SK-N-SH treated with all-trans-retinoic acid at 6 μM for 48 hours (cell line): ENCODE measurements at regions not wholly inside any gene's neighbourhood (a gene's known extent, or its start where the extent isn't known, plus 50 kb on each side); places are given as distances from the start of the nearest gene placed in this dataset.

Experiments
- ATAC-seq: fragments of 200-7000 bp; cut with Tn5 transposase; 3 replicates; pipeline ENCODE4 v1.9.1; 2020; ENCODE audit warnings: mild to moderate bottlenecking, moderate library complexity
- ARNTL ChIP-seq: fragments of 450-650 bp; formaldehyde crosslinking; IDR thresholded peaks from 2 replicates; pipeline ENCODE4 v1.5.0; 2020; ENCODE audit warnings: low read depth, mild to moderate bottlenecking, moderate library complexity, borderline replicate concordance
- BACH2 ChIP-seq: fragments of 250-450 bp; sonication (Bioruptor Pico); IDR thresholded peaks from 2 replicates; pipeline ENCODE4 v1.9.0; 2021; ENCODE audit warnings: mild to moderate bottlenecking, borderline replicate concordance
- CREB5 ChIP-seq: fragments of 250-450 bp; sonication (Bioruptor Pico); IDR thresholded peaks from 2 replicates; pipeline ENCODE4 v1.5.1; 2020; ENCODE audit warnings: low read depth, mild to moderate bottlenecking, moderate library complexity
- CSDC2 ChIP-seq: fragments of 250-450 bp; sonication (Bioruptor Pico); IDR thresholded peaks from 2 replicates; pipeline ENCODE4 v1.5.0; 2020; ENCODE audit warnings: mild to moderate bottlenecking, moderate library complexity
- CSRNP3 ChIP-seq: fragments of 250-450 bp; sonication (Bioruptor Pico); IDR thresholded peaks from 2 replicates; pipeline ENCODE4 v1.5.1; 2021; ENCODE audit warnings: mild to moderate bottlenecking, moderate library complexity
- ESRRG ChIP-seq: fragments of 250-450 bp; sonication (Bioruptor Pico); IDR thresholded peaks from 2 replicates; pipeline ENCODE4 v1.6.1; 2021; ENCODE audit warnings: mild to moderate bottlenecking
- GLIS3 ChIP-seq: fragments of 250-450 bp; sonication (Bioruptor Pico); IDR thresholded peaks from 2 replicates; pipeline ENCODE4 v1.5.0; 2020; ENCODE audit warnings: mild to moderate bottlenecking, moderate library complexity
- ISL1 ChIP-seq: fragments of 250-450 bp; sonication (Bioruptor Pico); IDR thresholded peaks from 2 replicates; pipeline ENCODE4 v2.1.2; 2022; ENCODE audit warnings: mild to moderate bottlenecking, moderate library complexity
- OSR1 ChIP-seq: fragments of 250-450 bp; sonication (Bioruptor Pico); IDR thresholded peaks from 2 replicates; pipeline ENCODE4 v1.8.0; 2022; ENCODE audit warnings: moderate library complexity, mild to moderate bottlenecking, inconsistent platforms
- PATZ1 ChIP-seq: fragments of 250-450 bp; sonication (Bioruptor Pico); IDR thresholded peaks from 2 replicates; pipeline ENCODE4 v1.8.0; 2020; ENCODE audit warnings: mild to moderate bottlenecking, moderate library complexity, borderline replicate concordance
- POU6F1 ChIP-seq: fragments of 250-450 bp; sonication (Bioruptor Pico); IDR thresholded peaks from 2 replicates; pipeline ENCODE4 v1.8.0; 2021; ENCODE audit warnings: low read depth, mild to moderate bottlenecking, moderate library complexity, borderline replicate concordance
- PPARA ChIP-seq: fragments of 250-450 bp; sonication (Bioruptor Pico); IDR thresholded peaks from 2 replicates; pipeline ENCODE4 v1.5.0; 2020; ENCODE audit warnings: mild to moderate bottlenecking, borderline replicate concordance
- RARB ChIP-seq: fragments of 250-450 bp; sonication (Bioruptor Pico); IDR thresholded peaks from 2 replicates; pipeline ENCODE4 v1.8.0; 2021; ENCODE audit warnings: mild to moderate bottlenecking, moderate library complexity
- SNAI2 ChIP-seq: fragments of 250-450 bp; sonication (Bioruptor Pico); IDR thresholded peaks from 2 replicates; pipeline ENCODE4 v1.5.0; 2020; ENCODE audit warnings: mild to moderate bottlenecking, moderate library complexity
- TCF4 ChIP-seq: fragments of 250-450 bp; sonication (Bioruptor Pico); IDR thresholded peaks from 2 replicates; pipeline ENCODE4 v1.8.0; 2021; ENCODE audit warnings: mild to moderate bottlenecking, moderate library complexity, borderline replicate concordance
- TOX ChIP-seq: fragments of 250-450 bp; sonication (Bioruptor Pico); IDR thresholded peaks from 2 replicates; pipeline ENCODE4 v1.8.0; 2021; ENCODE audit warnings: mild to moderate bottlenecking, moderate library complexity, borderline replicate concordance
- TSHZ2 ChIP-seq: fragments of 250-450 bp; sonication (Bioruptor Pico); IDR thresholded peaks from 2 replicates; pipeline ENCODE4 v1.5.0; 2020; ENCODE audit warnings: mild to moderate bottlenecking, moderate library complexity
- ZC3H10 ChIP-seq: fragments of 250-450 bp; sonication (Bioruptor Pico); IDR thresholded peaks from 2 replicates; pipeline ENCODE4 v1.5.1; 2021; ENCODE audit warnings: mild to moderate bottlenecking, moderate library complexity
- ZFP3 ChIP-seq: fragments of 250-450 bp; sonication (Bioruptor Pico); IDR thresholded peaks from 2 replicates; pipeline ENCODE4 v1.5.0; 2020; ENCODE audit warnings: mild to moderate bottlenecking, moderate library complexity
- ZFP30 ChIP-seq: fragments of 450-650 bp; formaldehyde crosslinking; IDR thresholded peaks from 2 replicates; pipeline ENCODE4 v1.5.0; 2022; ENCODE audit warnings: mild to moderate bottlenecking, moderate library complexity
- ZNF565 ChIP-seq: fragments of 450-650 bp; formaldehyde crosslinking; conservative IDR thresholded peaks from 2 replicates; pipeline ENCODE4 v1.5.0; 2020; ENCODE audit warnings: low read depth, mild to moderate bottlenecking, moderate library complexity
- ZNF8 ChIP-seq: fragments of 450-650 bp; formaldehyde crosslinking; IDR thresholded peaks from 2 replicates; pipeline ENCODE4 v1.5.0; 2020; ENCODE audit warnings: mild to moderate bottlenecking, moderate library complexity

GRCh38 chr18:41021089-41021488, 933.9 kb upstream of the PIK3C3 start:
- ATAC-seq, result no peak
- TF ChIP-seq ZNF565 (CRISPR knock-in tag) (no peak), POU6F1 (CRISPR knock-in tag) (no peak), ZNF8 (no peak), CSRNP3 (CRISPR knock-in tag) (no peak), ZC3H10 (no peak), PATZ1 (CRISPR knock-in tag) (no peak), ESRRG (no peak), GLIS3 (no peak), CREB5 (CRISPR knock-in tag) (no peak), ZFP3 (no peak), SNAI2 (no peak), BACH2 (no peak), ISL1 (no peak), CSDC2 (CRISPR knock-in tag) (no peak), PPARA (CRISPR knock-in tag) (no peak), TCF4 (no peak), RARB (CRISPR knock-in tag) (no peak), OSR1 (no peak), TOX (CRISPR knock-in tag) (no peak), ZFP30 (CRISPR knock-in tag) (no peak)

GRCh38 chr18:41012194-41012593, 942.8 kb upstream of the PIK3C3 start:
- no peak for TF ChIP-seq RARB (CRISPR knock-in tag)
- TF ChIP-seq ZC3H10, result no peak
- no peak for TF ChIP-seq ZFP3
- no peak for TF ChIP-seq ZNF565 (CRISPR knock-in tag)
- no peak for TF ChIP-seq POU6F1 (CRISPR knock-in tag)
- no peak for TF ChIP-seq GLIS3
- TF ChIP-seq ZFP30 (CRISPR knock-in tag), result no peak
- no peak for TF ChIP-seq SNAI2
- TF ChIP-seq CSRNP3 (CRISPR knock-in tag), result no peak
- no peak for TF ChIP-seq ISL1
- no peak for TF ChIP-seq ESRRG
- TF ChIP-seq TOX (CRISPR knock-in tag), result no peak
- TF ChIP-seq ARNTL (CRISPR knock-in tag), result no peak
- no peak for TF ChIP-seq TSHZ2 (CRISPR knock-in tag)
- no peak for TF ChIP-seq BACH2
- no peak for TF ChIP-seq CSDC2 (CRISPR knock-in tag)
- ATAC-seq, result no peak
